Myocyte (in vitro differentiated cells): ENCODE measurements at regions not wholly inside any gene's neighbourhood (a gene's known extent, or its start where the extent isn't known, plus 50 kb on each side); places are given as distances from the start of the nearest gene placed in this dataset.

Experiments used
- DNase-seq: peaks from one replicate; pipeline ENCODE4 v3.0.0-alpha.2; 2012; ENCODE audit warnings: low read depth

DNA sequence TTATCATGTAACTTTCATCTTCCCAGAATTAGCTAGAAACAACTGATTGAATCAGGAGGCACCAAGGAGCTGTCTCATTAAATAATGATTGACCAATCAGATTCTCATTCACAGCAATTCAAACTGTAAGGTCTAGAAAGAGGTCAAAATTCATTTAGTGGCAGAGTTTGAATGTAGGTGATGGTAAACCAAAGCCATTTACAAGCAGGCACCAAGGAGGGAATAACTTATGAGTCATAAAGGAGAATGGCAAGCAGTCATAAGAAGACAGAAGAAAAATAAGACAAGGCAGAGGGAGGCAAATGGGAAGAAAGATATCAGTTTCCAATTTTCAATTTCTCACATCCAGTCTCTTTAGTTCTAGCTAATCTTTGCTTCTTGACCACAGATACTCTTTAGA lies 52.9 kb upstream of the DEFB112 start:
- peak; percentile 22 for DNase-seq

DNA sequence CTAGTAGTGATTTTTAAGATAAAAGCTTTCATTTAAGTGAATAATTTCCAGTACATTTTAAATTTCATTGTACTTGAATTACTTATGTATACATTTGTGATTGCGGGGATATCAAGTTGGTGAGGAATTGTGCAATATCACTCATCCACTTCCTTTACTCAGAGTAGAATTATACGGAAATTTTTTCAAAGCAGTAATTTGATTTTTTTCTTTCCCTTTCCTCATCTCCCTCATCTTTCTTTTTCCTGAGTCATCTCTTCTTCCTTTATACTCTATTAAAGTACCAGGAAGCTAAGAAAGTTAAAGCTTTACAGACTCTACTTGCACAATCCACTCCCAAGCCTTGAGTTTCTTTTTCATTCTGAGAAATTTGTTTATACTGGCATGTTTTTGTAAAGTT lies 60.9 kb upstream of the DEFB112 start:
- DNase-seq = no peak

GRCh38 chr6:50112981-50113857 lies 63.5 kb upstream of the DEFB112 start:
- peak; percentile 73 for DNase-seq

GRCh38 chr6:50116390-50116789 lies 66.7 kb upstream of the DEFB112 start:
- no peak for DNase-seq

DNA sequence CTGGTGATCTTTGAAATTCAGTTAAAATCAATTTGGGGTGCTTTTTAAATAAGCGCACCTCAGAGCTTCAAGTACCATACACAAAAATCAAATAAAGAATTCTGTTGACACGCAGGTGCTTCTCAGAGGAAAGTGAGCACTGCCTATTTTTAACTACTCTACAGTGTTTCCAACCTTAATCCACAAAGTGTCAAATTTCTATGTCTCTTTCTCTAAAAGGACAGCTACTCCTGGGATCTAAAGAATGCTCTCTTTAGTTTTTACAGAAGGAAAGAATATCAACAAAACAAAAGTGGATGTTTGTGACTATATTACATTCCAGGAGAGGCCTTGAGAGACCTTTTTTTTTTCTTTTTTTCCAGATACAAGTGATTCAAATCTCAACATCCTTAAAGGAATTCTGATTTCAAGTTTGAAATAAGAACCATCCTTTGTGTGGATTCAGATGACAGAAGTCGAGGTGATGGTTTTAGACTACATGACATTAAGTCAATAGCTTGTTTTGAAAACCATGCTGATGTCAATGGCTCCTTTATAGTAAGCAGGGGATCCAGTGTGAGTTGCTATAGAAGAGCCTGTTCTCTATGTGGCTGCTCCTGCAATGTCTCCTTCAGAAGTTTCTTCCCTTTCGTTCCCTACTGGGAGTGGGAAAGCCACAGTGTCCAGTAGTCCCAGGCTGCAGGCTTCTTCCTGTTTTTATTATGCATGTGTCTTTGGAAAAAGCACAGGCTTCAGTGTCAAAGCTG lies 67.2 kb upstream of the DEFB112 start:
- DNase-seq = peak; percentile 9

DNA sequence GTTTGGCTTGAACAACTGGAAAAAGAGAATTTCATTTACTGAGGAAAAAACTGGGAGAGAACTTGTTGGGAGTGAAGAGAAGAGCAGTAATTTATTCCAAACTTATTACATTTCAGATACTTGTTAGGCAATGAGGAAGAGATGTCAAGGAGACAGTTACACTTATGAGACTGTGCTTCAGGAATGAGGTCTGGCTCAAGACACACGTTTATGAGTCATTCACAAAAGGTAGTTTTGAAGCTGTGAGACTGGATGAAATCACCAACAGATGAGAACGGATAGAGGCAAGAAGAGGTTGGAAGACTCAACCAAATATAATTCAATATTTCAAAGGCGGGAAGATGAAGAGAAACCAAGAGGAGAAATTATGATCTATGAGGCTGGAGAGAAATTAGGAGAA lies 70.6 kb upstream of the DEFB112 start:
- no peak for DNase-seq

- no peak for DNase-seq
Observed at GRCh38 chr6:50123688-50124087, 74.0 kb upstream of the DEFB112 start.

GRCh38 chr6:50124572-50124971 lies 74.8 kb upstream of the DEFB112 start:
- no peak for DNase-seq

DNA sequence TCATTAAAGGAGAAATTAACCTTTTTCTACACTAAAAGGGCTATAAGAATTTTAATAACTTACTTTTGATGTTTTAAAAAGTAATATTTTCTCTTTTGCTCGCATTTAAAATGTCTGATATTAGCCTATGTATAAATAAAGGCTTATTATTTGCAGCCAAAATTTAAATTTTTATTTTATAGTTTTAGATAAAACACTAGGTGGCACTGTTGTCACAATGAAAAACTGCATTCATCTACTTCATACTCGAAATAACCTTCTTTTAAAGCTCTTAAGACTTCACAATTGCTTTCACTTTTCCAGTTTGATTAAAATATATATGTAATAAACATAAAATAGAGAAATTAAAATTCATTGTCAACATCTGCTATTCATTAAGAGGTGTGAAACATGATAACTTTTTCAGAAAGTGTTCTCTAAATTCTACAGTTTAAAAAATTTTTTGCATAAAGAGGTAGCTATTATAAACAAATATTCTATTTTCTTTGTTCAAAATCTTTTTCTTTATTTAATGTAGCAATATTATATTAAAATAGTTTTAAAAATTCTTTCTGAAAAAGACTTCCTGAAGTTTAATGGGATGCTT lies 78.8 kb upstream of the DEFB112 start:
- peak; percentile 27 for DNase-seq

- no peak for DNase-seq
Observed at GRCh38 chr6:50135968-50136367, 86.2 kb upstream of the DEFB112 start.

GRCh38 chr6:50141100-50141499 lies 91.4 kb upstream of the DEFB112 start:
- no peak for DNase-seq

GRCh38 chr6:50143011-50143719 lies 93.4 kb upstream of the DEFB112 start:
- DNase-seq = no peak

GRCh38 chr6:50145125-50145524 lies 95.4 kb upstream of the DEFB112 start:
- DNase-seq = peak; percentile 28

- DNase-seq = peak; percentile 38
Observed at GRCh38 chr6:50147371-50147770, 97.6 kb upstream of the DEFB112 start.

DNA sequence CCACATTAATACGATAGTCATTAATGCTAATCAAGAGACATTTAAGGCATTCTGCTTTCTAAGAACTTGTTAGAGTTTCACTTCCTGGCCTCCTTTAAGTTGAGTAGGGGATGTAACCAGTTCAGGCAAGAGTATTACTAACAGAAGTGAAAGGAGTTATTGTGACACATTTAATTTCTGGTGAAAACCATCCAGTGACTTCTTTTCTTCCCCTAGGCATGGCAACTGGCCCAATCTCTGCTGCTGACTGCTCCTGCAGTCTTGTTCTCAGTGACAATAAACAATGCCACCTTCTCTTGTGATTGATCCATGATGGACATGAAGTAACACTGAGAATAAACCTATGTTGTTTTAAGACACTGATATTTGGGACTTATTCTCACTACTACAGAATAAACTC lies 130.9 kb upstream of the DEFB112 start:
- DNase-seq = no peak

GRCh38 chr6:50185006-50185405 lies 135.3 kb upstream of the DEFB112 start:
- no peak for DNase-seq

GRCh38 chr6:50187351-50187921 lies 137.7 kb upstream of the DEFB112 start:
- DNase-seq = no peak

DNA sequence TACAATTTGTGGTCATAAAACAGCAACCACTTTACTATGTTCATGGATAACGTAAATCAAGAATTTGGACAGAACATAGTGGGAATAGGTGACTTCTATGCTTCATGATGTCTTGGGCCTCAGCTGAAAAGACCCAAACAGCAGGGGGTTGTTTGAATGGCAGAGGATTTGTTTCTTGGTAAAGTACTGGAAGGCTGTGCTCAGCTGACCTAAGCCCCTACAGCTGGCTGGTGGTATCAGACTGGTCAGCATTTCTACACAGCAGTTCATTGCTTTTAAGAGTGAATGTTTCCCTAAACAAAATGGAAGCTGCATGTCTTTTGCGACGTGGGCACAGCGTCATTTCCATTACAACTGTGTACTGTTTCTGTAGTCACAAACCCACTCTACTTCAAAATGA lies 148.5 kb upstream of the DEFB112 start:
- no peak for DNase-seq

DNA sequence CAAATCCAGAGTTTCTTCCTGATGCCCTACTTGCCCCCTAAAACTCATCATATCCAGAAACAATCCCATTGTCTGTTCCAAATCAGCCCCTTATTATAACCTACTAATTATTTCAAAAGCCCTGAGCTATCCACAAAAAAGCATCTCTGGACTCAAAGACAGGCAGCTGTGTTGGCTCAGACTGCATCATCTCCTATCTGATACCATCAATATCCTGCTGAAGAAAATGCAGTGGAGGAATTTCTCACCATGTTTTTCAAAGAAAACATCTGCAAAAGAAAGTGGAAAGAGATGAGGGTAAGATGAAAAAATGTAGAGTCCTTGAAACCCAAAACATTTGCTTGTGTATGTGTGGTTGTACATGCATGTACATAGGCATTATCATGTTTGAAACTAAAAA lies 153.0 kb upstream of the DEFB112 start:
- DNase-seq = no peak

GRCh38 chr6:50211582-50211981 lies 161.9 kb upstream of the DEFB112 start:
- no peak for DNase-seq

DNA sequence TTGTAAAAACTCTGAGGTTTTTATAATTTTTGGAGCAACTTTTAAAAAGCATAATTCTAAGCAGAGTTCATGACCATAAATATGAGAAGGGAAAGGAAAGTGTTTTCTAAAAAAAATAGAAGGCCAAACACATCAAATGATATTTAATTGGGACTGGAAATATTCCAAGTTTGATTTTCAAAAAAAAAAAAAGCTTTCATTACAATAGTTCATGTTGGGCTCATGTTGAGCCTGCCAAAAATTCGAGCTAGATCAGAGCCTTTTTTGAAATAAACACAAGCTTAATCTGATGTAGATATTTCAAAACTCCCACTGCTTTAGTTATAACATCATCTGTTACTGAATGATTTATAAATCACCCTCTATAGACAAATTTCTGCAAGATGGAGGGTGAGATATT lies 163.4 kb upstream of the DEFB112 start:
- DNase-seq = no peak
